Glutamatergic neuron (in vitro differentiated cells): ENCODE measurements at regions not wholly inside any gene's neighbourhood (a gene's known extent, or its start where the extent isn't known, plus 50 kb on each side); places are given as distances from the start of the nearest gene placed in this dataset.

Experiments
- DNase-seq: peaks from one replicate; pipeline ENCODE4 v3.0.0; 2022
- H3K27ac Mint-ChIP-seq: one replicate; pipeline ENCODE4 v1.8.0; 2020; ENCODE audit warnings: mild to moderate bottlenecking, mixed read lengths, inconsistent platforms; ENCODE audit not compliant: unreplicated experiment
- H3K27me3 Mint-ChIP-seq: one replicate; pipeline ENCODE4 v1.8.0; 2020; ENCODE audit warnings: mild to moderate bottlenecking, moderate library complexity, mixed read lengths, inconsistent platforms; ENCODE audit not compliant: unreplicated experiment
- H3K36me3 Mint-ChIP-seq: one replicate; pipeline ENCODE4 v1.8.0; 2020; ENCODE audit warnings: mild to moderate bottlenecking, mixed read lengths, inconsistent platforms; ENCODE audit not compliant: unreplicated experiment
- H3K4me1 Mint-ChIP-seq: one replicate; pipeline ENCODE4 v1.8.0; 2020; ENCODE audit warnings: mild to moderate bottlenecking, low read depth, mixed read lengths, inconsistent platforms; ENCODE audit not compliant: unreplicated experiment
- H3K4me3 Mint-ChIP-seq: one replicate; pipeline ENCODE4 v1.8.0; 2020; ENCODE audit warnings: mild to moderate bottlenecking, mixed read lengths, inconsistent platforms; ENCODE audit not compliant: unreplicated experiment
- H3K9me3 Mint-ChIP-seq: one replicate; pipeline ENCODE4 v1.8.0; 2020; ENCODE audit warnings: mild to moderate bottlenecking, moderate library complexity, mixed read lengths, inconsistent platforms; ENCODE audit not compliant: unreplicated experiment
- TF ChIP-seq, protein P1 (sequence below): fragments of 200-600 bp; sonication (generic); IDR thresholded peaks from one replicate; pipeline ENCODE4 v1.5.0; 2021; ENCODE audit not compliant: partially characterized antibody, unreplicated experiment

DNA sequence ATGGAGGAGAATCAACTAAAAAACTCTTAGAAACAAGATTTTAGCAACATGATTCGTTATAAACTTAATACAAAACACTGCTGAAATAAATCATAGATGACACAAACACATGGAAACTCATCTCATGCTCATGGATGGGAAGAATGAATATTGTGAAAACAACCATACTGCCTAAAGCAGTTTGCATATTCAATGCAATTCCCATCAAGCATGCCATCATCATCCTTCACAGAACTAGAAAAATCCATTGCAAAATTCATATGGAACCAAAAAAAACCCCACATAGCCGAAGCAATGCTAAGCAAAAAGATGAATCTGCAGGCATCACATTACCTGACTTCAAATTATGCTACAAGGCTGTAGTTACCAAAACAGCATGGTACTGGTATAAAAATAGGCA lies 1015.8 kb upstream of the GRIA3 start:
- Mint-ChIP-seq H3K36me3 (peaks cover 5% of the 10 kb centered on the region), H3K9me3 (no peaks in the 10 kb centered on the region), H3K27me3 (no peaks in the 10 kb centered on the region), H3K27ac (no peak overlapping the region), H3K4me3 (no peak overlapping the region), H3K4me1 (no peaks in the 10 kb centered on the region)
- DNase-seq: no peak
- TF ChIP-seq, protein P1, sequence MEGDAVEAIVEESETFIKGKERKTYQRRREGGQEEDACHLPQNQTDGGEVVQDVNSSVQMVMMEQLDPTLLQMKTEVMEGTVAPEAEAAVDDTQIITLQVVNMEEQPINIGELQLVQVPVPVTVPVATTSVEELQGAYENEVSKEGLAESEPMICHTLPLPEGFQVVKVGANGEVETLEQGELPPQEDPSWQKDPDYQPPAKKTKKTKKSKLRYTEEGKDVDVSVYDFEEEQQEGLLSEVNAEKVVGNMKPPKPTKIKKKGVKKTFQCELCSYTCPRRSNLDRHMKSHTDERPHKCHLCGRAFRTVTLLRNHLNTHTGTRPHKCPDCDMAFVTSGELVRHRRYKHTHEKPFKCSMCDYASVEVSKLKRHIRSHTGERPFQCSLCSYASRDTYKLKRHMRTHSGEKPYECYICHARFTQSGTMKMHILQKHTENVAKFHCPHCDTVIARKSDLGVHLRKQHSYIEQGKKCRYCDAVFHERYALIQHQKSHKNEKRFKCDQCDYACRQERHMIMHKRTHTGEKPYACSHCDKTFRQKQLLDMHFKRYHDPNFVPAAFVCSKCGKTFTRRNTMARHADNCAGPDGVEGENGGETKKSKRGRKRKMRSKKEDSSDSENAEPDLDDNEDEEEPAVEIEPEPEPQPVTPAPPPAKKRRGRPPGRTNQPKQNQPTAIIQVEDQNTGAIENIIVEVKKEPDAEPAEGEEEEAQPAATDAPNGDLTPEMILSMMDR: no peak

DNA sequence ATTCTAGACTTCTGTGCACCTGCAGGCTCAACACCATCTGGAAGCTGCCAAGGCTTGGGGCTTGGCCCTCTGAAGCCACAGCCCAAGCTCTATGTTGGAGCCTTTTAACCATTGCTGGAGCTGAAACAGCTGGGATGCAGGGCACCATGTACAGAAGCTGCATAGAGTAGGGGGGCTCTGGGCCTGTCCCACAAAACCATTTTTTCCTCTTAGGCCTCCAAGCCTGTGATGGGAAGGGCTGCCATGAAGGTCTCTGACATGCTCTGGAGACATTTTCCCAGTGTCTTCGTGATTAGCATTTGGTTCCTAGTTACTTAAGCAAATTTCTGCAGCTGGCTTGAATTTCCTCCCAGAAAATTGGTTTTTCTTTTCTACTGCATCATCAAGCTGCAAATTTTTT lies 999.3 kb upstream of the GRIA3 start:
- H3K4me1 Mint-ChIP-seq: no peaks in the 10 kb centered on the region
- DNase-seq: no peak
- peaks cover 8% of the 10 kb centered on the region for H3K36me3 Mint-ChIP-seq
- H3K9me3 Mint-ChIP-seq: no peaks in the 10 kb centered on the region
- H3K4me3 Mint-ChIP-seq: no peak overlapping the region
- no peaks in the 10 kb centered on the region for H3K27me3 Mint-ChIP-seq
- H3K27ac Mint-ChIP-seq: no peak overlapping the region
- TF ChIP-seq, protein P1: no peak

DNA sequence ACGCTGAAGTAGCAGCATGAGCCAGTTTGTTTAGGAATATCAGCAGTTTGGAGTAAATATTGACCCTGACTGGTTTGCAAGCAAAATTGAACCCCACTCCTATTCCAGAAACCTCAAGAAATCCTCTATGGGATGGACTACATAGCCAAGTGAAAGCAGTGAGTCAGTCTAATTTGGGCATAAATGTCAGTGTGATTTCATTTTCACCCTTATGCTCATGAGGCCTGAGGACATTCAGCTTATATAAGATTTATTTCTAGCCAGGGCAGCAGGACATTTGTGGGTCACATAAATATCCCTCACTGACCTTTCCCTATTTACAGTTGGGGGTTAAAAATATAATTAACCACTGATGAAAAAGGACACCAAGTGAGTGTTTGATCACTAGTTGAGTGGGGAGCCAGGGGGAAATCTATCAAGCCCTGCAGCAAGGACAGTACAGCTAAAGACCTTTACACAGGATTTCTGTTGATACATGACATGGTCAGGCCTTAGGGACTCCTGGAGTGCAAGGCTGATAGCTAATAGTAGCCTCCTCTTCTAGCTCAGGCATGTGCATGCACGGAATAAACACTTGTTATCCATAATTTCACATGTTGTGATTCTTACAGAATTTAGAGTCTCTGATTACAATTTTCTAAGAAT lies 996.9 kb upstream of the GRIA3 start:
- no peaks in the 10 kb centered on the region for H3K9me3 Mint-ChIP-seq
- H3K4me1 Mint-ChIP-seq: no peaks in the 10 kb centered on the region
- no peak overlapping the region for H3K27ac Mint-ChIP-seq
- no peaks in the 10 kb centered on the region for H3K27me3 Mint-ChIP-seq
- H3K4me3 Mint-ChIP-seq: no peak overlapping the region
- DNase-seq: no peak
- TF ChIP-seq, protein P1: no peak
- H3K36me3 Mint-ChIP-seq: peaks cover 8% of the 10 kb centered on the region

DNA sequence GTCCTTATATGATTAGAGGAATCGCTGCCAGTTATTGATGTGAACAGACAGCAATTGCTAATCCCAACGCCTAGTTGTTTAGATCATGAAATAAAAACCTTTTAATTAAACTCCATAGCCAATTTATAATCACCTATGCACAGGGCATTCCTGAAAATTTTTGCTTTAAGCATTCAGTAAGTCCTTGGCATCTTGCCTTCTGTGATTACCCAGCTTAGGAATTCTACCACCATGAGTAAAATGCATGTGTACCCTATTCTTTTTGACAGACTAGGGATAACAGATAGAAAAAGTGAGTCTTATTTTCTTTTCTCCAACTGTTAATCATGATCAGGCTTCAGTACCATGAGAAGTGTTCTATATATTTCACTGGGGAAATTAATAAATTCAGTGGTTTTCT lies 995.3 kb upstream of the GRIA3 start:
- TF ChIP-seq, protein P1: no peak
- H3K9me3 Mint-ChIP-seq: no peaks in the 10 kb centered on the region
- DNase-seq: no peak
- H3K27me3 Mint-ChIP-seq: no peaks in the 10 kb centered on the region
- H3K27ac Mint-ChIP-seq: no peak overlapping the region
- peaks cover 6% of the 10 kb centered on the region for H3K36me3 Mint-ChIP-seq
- H3K4me3 Mint-ChIP-seq: no peak overlapping the region
- no peaks in the 10 kb centered on the region for H3K4me1 Mint-ChIP-seq

DNA sequence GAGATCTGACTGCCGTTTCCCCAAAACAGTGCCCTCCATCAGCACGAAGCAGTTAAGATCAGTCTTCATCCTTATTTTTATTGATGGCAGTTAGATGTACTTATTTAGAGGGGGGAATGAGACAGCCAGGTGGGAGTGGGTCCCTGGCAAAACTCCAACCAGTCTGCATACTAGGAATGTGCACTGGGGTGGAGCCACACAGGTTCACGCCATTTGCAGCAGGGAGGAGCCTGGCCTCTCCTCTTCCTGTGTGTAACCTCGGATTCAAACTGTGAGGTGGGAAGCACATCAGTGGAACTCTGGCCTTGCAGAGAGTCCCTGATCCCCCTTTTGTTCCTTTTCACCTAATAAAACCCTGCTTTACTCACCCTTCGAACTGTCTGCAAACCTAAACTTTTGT lies 987.7 kb upstream of the GRIA3 start:
- Mint-ChIP-seq H3K36me3 (peaks cover 9% of the 10 kb centered on the region), H3K4me3 (no peak overlapping the region), H3K4me1 (no peaks in the 10 kb centered on the region), H3K9me3 (peaks cover 1% of the 10 kb centered on the region), H3K27ac (no peak overlapping the region), H3K27me3 (no peaks in the 10 kb centered on the region)
- DNase-seq: no peak
- TF ChIP-seq, protein P1: no peak
